GDM1 (cell line): ENCODE measurements at regions not wholly inside any gene's neighbourhood (a gene's known extent, or its start where the extent isn't known, plus 50 kb on each side); places are given as distances from the start of the nearest gene placed in this dataset.

Experiments
- DNase-seq: peaks from one replicate; lab custom pipeline; 2025; lab: John Stamatoyannopoulos, UW

- DNase-seq, result no peak
Measured at GRCh38 chr3:84439476-84439875, 519.3 kb upstream of the CADM2 start.

GRCh38 chr3:84440291-84440690 is 518.5 kb upstream of the CADM2 start:
- no peak for DNase-seq

GRCh38 chr3:84442533-84442932 is 516.3 kb upstream of the CADM2 start:
- no peak for DNase-seq

GRCh38 chr3:84444726-84445521 is 513.9 kb upstream of the CADM2 start:
- no peak for DNase-seq

DNA sequence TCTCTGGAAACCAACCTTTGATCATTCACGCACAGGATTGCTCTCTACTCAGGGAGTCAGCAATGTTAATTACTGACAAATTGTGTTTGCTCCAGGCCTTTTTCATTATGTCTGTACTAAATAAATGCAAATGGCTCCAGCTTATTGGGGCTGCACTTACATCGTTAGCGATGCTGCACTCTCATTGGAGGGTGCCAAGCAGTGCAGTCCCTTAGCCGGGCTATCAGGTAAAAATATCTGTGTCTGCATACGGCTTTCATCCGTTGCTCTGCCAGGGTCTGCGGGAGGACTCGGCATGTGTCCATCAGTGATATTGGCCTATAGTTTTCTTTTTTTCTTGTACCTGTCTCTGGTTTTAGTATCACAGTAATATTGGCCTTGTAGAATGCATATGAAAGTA is 471.5 kb upstream of the CADM2 start:
- no peak for DNase-seq

GRCh38 chr3:84504761-84505160 is 454.0 kb upstream of the CADM2 start:
- DNase-seq, result no peak

DNA sequence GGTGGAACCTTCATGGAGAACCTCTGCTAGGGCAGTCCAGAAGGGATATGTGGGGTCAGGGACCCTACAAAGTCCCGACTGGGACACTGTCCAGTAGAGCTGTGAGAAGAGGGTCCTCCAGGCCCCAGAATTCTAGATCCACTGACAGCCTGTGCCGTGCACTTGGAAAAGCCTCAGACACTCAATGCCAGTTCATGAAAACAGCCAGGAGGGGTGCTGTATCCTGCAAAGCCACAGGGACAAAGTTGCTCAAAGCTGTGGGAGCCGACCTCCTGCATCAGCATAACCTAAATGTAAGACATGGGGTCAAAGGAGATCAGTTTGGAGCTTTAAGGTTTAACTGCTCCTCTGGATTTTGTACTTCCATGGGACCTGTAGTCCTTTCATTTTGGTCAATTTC is 448.8 kb upstream of the CADM2 start:
- no peak for DNase-seq

GRCh38 chr3:84522893-84523292 is 435.9 kb upstream of the CADM2 start:
- DNase-seq, result no peak

GRCh38 chr3:84536916-84537315 is 421.9 kb upstream of the CADM2 start:
- DNase-seq, result no peak

DNA sequence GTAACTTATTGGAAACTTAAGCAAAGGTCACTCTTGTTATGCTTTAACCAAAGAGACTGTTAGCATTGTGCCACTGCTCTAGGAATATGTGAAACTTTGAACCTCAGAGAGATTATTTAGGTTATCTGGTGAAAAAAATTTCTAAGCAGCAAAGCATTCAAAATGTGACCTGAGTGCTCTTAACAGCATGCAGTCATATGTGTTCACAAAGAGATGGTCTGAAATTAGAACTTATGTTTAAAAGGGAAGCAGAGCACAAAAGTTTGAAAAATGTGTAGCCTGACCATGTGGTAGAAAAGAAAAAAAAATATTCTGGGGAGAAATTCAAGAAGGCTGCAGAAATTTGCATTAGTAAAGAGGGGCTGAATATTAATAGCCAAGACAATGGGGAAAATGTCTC is 420.2 kb upstream of the CADM2 start:
- no peak for DNase-seq

GRCh38 chr3:84547207-84547606 is 411.6 kb upstream of the CADM2 start:
- no peak for DNase-seq

DNA sequence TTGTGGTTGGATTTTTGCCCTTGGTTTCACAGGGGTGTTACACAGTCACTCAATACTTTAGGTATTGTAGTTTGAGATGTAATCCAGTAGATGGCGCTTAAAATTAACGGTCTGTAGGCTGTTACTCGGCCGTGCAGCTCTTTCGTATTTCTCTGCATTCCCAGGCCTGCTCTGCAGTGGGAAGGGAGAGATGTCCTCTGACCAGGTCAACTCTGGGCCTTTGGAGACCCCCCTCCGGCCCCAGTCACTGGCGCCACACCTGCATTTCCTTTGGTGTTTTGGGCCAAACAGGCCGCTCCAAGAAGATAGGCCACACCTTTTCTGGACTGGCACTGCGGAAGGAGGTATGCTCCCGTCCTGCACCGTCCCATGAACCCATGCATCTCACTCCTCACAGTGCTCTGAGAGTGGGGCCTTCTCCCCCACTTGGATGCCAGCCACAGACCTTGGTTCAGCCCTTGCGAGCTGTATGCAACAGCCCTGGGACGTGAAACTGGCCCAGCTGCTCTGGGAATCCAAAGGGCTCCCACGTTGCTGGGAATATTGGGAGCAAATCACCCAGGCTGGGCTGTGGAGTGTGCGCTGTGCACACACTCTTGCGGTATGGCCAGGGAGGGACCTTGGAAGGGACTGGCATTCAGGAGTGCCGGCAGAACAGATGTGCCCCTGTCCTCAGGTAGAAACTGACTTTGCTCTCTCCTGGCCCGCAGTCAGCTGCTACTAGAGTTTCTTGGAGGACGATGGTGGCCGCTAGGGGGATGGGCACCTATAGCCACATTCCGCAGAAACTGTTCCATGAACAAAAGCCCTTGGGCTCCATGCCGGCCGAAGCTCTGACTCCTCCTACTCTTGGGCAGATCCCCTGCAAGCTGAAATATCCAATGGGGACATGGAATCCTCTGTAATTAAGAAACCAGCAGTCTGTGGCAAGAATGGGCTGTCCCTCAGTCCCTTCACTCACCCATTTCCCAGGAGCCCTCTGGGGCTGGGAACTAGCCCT is 410.5 kb upstream of the CADM2 start:
- no peak for DNase-seq

DNA sequence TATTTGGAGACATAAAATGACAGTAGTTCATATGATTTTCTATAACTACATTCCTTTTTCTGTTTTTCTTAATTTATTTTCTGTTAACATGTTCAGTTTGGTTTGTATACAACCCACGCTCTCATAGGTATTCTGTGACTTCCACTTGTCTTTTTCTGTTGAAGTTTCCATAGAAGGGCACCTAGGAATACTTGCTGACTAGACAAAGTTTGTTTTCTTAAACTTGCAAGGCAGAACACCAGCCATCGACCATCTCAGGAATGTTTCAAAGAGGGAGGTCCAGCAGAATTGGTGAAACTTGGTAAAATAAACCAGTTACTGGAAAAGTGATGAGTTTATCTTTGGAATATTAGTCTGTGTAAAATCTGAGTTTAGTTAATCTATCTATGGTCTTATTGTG is 403.2 kb upstream of the CADM2 start:
- DNase-seq, result no peak

DNA sequence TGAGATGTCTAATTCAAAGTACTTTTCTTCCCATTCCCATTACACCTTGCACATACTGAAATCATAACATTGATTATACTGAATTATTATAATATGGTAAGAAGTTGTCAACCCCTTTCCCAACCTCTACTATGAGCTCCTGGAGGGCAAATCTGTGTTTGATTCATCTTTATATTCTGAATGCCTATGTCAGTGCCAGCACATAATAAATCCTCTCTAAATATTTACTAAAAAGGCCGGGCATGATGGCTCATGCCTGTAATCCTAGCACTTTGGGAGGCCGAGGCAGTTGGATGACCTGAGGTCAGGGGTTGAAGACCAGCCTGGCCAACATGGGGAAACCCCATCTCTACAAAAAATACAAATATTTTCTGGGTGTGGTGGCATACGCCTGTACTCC is 392.5 kb upstream of the CADM2 start:
- DNase-seq, result no peak

DNA sequence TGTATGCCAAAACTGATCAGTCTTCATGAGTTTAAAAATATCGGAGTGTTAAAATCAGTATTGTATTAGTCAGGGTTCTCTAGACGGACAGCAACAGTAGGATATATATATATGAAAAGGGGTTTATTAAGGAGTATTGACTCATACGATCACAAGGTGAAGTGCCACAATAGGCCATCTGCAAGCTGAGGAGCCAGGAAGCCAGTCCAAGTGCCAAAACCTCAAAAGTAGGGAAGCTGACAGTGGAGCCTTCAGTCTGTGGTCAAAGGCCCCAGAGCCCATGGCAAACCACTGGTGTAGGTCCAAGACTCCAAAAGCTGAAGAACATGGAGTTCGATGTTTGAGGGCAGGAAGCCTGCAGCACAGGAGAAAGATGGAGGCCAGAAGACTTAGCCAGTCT is 391.0 kb upstream of the CADM2 start:
- DNase-seq, result no peak

- DNase-seq, result no peak
Measured at GRCh38 chr3:84573962-84574361, 384.8 kb upstream of the CADM2 start.

DNA sequence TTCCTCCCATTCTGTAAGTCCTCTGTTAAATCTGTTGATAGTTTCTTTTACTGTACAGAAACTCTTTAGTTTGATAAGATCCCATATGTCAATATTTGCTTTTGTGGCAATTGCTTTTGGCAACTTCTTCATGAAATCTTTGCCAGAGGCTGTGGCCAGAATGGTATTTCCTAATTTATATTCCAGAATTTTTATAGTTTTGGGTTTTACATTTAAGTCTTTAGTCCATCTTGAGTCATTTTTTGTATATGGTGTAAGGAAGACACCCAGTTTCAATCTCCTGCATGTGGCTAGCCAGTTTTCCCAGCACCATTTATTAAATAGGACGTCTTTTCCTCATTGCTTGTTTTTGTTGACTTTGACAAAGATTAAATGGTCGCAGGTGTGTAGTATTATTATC is 372.4 kb upstream of the CADM2 start:
- DNase-seq, result no peak

DNA sequence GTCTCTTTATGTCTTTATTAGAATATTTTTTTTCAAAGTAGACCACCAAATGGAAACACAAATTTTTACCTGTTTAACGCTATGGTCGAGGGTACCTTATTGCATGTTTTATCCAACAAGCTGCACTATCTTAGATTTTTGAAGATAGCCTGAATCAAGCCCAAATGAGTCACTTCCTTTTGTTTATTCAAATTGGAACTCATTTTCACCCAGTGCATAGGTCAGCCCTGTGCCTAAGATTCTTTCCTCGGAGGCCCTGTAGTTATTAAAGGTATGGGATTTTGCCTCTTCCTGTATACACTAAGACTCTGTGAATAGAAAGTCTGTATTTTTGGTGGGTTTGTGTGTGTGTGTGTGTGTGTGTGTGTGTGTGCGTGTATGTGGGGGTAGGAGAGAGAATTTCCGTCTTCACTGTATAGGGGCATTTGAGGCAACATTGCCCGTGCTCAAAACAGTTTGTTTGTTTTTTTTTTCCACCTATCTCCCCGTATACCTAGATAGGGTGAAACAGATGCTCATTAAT is 358.0 kb upstream of the CADM2 start:
- DNase-seq, result no peak

GRCh38 chr3:84601303-84601702 is 357.5 kb upstream of the CADM2 start:
- no peak for DNase-seq

GRCh38 chr3:84621823-84622222 is 337.0 kb upstream of the CADM2 start:
- no peak for DNase-seq

GRCh38 chr3:84634668-84635067 is 324.1 kb upstream of the CADM2 start:
- no peak for DNase-seq

- DNase-seq, result no peak
Measured at GRCh38 chr3:84637272-84637671, 321.5 kb upstream of the CADM2 start.

GRCh38 chr3:84666468-84666867 is 292.3 kb upstream of the CADM2 start:
- DNase-seq, result no peak
